Fibroblast of the aortic adventitia (primary cell): ENCODE measurements at regions not wholly inside any gene's neighbourhood (a gene's known extent, or its start where the extent isn't known, plus 50 kb on each side); places are given as distances from the start of the nearest gene placed in this dataset.
A peak's percentile ranks its signal among the peaks of the same experiment; 100 is the strongest.
"Not testable (repeated sequence)": the region's sequence is repeated elsewhere in the genome, so short reads cannot be mapped to it uniquely, and the experiment has no call there.

Source experiments
- DNase-seq: peaks from one replicate; pipeline ENCODE4 v3.0.0-alpha.2; 2010; ENCODE audit warnings: low read depth
- H3K4me3 ChIP-seq: 2 replicates; pipeline ENCODE4 v1.5.1; 2011; ENCODE audit warnings: low read depth, mild to moderate bottlenecking, control low read depth, low read length, moderate library complexity
- CTCF ChIP-seq: IDR thresholded peaks from 2 replicates; pipeline ENCODE4 v1.5.1; 2011; ENCODE audit warnings: mild to moderate bottlenecking, low read length, control low read depth, inconsistent platforms; ENCODE audit not compliant: insufficient read depth

- no peak for DNase-seq
Observed at GRCh38 chr5:173488144-173488543, 128.3 kb downstream of the BOD1 start.

GRCh38 chr5:173487300-173487699 is 129.2 kb downstream of the BOD1 start:
- TF ChIP-seq CTCF: no peak
- no peak for DNase-seq
- no peak overlapping the region for H3K4me3 ChIP-seq

More at GRCh38 chr5:173488144-173488543, 128.3 kb downstream of the BOD1 start:
- no peak for TF ChIP-seq CTCF
- H3K4me3 ChIP-seq: no peak overlapping the region

- no peak for TF ChIP-seq CTCF
- no peak overlapping the region for H3K4me3 ChIP-seq
- DNase-seq: peak; percentile 33
Observed at GRCh38 chr5:173486355-173487225, 129.9 kb downstream of the BOD1 start.

- TF ChIP-seq CTCF: no peak
Observed at GRCh38 chr5:173484569-173484968, 131.9 kb downstream of the BOD1 start.

GRCh38 chr5:173483599-173483998 is 132.9 kb downstream of the BOD1 start:
- not testable (repeated sequence) for H3K4me3 ChIP-seq, DNase-seq

More at GRCh38 chr5:173484569-173484968, 131.9 kb downstream of the BOD1 start:
- no peak for DNase-seq
- no peak overlapping the region for H3K4me3 ChIP-seq

GRCh38 chr5:173483160-173483559 is 133.3 kb downstream of the BOD1 start:
- TF ChIP-seq CTCF: no peak
- DNase-seq: no peak
- H3K4me3 ChIP-seq: no peak overlapping the region

- no peak for TF ChIP-seq CTCF
- H3K4me3 ChIP-seq: no peak overlapping the region
- DNase-seq: no peak
Observed at GRCh38 chr5:173481821-173482220, 134.6 kb downstream of the BOD1 start.
